HUES48 (cell line): ENCODE measurements at regions not wholly inside any gene's neighbourhood (a gene's known extent, or its start where the extent isn't known, plus 50 kb on each side); places are given as distances from the start of the nearest gene placed in this dataset.

Experiments
- H3K27ac ChIP-seq: one replicate; pipeline ENCODE4 v1.7.0; 2013; ENCODE audit warnings: low read depth, low read length, inconsistent platforms
- H3K27me3 ChIP-seq: 2 replicates; pipeline ENCODE4 v1.6.1; 2013; ENCODE audit warnings: mild to moderate bottlenecking, low read length; ENCODE audit not compliant: control insufficient read depth, insufficient read depth
- H3K36me3 ChIP-seq: 2 replicates; pipeline ENCODE4 v1.6.1; 2013; ENCODE audit warnings: low read length; ENCODE audit not compliant: control insufficient read depth, insufficient read depth
- H3K4me1 ChIP-seq: 2 replicates; pipeline ENCODE4 v1.6.1; 2013; ENCODE audit warnings: mild to moderate bottlenecking, low read length; ENCODE audit not compliant: control insufficient read depth, insufficient read depth
- H3K4me3 ChIP-seq: 2 replicates; pipeline ENCODE4 v1.5.1; 2013; ENCODE audit warnings: mild to moderate bottlenecking, low read depth, low read length
- H3K9ac ChIP-seq: 2 replicates; pipeline ENCODE4 v1.6.1; 2013; ENCODE audit warnings: mild to moderate bottlenecking, low read depth, low read length, moderate library complexity
- H3K9me3 ChIP-seq: 2 replicates; pipeline ENCODE4 v1.6.1; 2013; ENCODE audit warnings: low read length; ENCODE audit not compliant: control insufficient read depth, insufficient read depth

- no peak overlapping the region for H3K4me3 ChIP-seq
- no peaks in the 10 kb centered on the region for H3K36me3 ChIP-seq
- H3K9ac ChIP-seq: no peak overlapping the region
- no peaks in the 10 kb centered on the region for H3K4me1 ChIP-seq
- no peak overlapping the region for H3K27ac ChIP-seq
- H3K27me3 ChIP-seq: no peaks in the 10 kb centered on the region
- H3K9me3 ChIP-seq: peaks cover 18% of the 10 kb centered on the region
These were observed 85.4 kb upstream of the NXT1 start for GRCh38 chr20:23265226-23265625.

GRCh38 chr20:23264545-23264944 lies 86.0 kb upstream of the NXT1 start:
- H3K9me3 ChIP-seq: peaks cover 16% of the 10 kb centered on the region
- no peak overlapping the region for H3K9ac ChIP-seq
- H3K27me3 ChIP-seq: no peaks in the 10 kb centered on the region

GRCh38 chr20:23260181-23260840 lies 90.3 kb upstream of the NXT1 start:
- H3K9ac ChIP-seq: no peak overlapping the region
- H3K27me3 ChIP-seq: no peaks in the 10 kb centered on the region
- no peaks in the 10 kb centered on the region for H3K9me3 ChIP-seq
- H3K27ac ChIP-seq: no peak overlapping the region
- H3K4me3 ChIP-seq: no peak overlapping the region
- H3K4me1 ChIP-seq: peaks cover 5% of the 10 kb centered on the region; the same call in 1 of the 2 replicates
- no peaks in the 10 kb centered on the region for H3K36me3 ChIP-seq

More at GRCh38 chr20:23264545-23264944, 86.0 kb upstream of the NXT1 start:
- no peaks in the 10 kb centered on the region for H3K4me1 ChIP-seq
- H3K27ac ChIP-seq: no peak overlapping the region
- H3K36me3 ChIP-seq: no peaks in the 10 kb centered on the region
- no peak overlapping the region for H3K4me3 ChIP-seq

GRCh38 chr20:23258747-23259121 lies 91.9 kb upstream of the NXT1 start:
- peaks cover 5% of the 10 kb centered on the region; the same call in 1 of the 2 replicates for H3K4me1 ChIP-seq
- no peak overlapping the region for H3K9ac ChIP-seq
- H3K4me3 ChIP-seq: no peak overlapping the region
- H3K9me3 ChIP-seq: no peaks in the 10 kb centered on the region
- H3K27ac ChIP-seq: no peak overlapping the region
- H3K36me3 ChIP-seq: no peaks in the 10 kb centered on the region
- no peaks in the 10 kb centered on the region for H3K27me3 ChIP-seq

- H3K9ac ChIP-seq: no peak overlapping the region
- no peaks in the 10 kb centered on the region for H3K9me3 ChIP-seq
- H3K36me3 ChIP-seq: no peaks in the 10 kb centered on the region
- H3K27me3 ChIP-seq: no peaks in the 10 kb centered on the region
- no peak overlapping the region for H3K4me3 ChIP-seq
- no peak overlapping the region for H3K27ac ChIP-seq
- H3K4me1 ChIP-seq: peaks cover 5% of the 10 kb centered on the region; the same call in 1 of the 2 replicates
These were observed 92.5 kb upstream of the NXT1 start for GRCh38 chr20:23257848-23258746.

- H3K9ac ChIP-seq: no peak overlapping the region
- peaks cover 5% of the 10 kb centered on the region; the same call in 1 of the 2 replicates for H3K4me1 ChIP-seq
- H3K9me3 ChIP-seq: no peaks in the 10 kb centered on the region
- H3K27ac ChIP-seq: no peak overlapping the region
- H3K36me3 ChIP-seq: no peaks in the 10 kb centered on the region
- H3K4me3 ChIP-seq: no peak overlapping the region
- no peaks in the 10 kb centered on the region for H3K27me3 ChIP-seq
These were observed 93.4 kb upstream of the NXT1 start for GRCh38 chr20:23257106-23257761.

- Histone ChIP-seq H3K9ac (no peak overlapping the region), H3K4me1 (peaks cover 5% of the 10 kb centered on the region; the same call in 1 of the 2 replicates), H3K4me3 (no peak overlapping the region), H3K9me3 (no peaks in the 10 kb centered on the region), H3K27me3 (no peaks in the 10 kb centered on the region), H3K27ac (no peak overlapping the region), H3K36me3 (no peaks in the 10 kb centered on the region)
These were observed 94.7 kb upstream of the NXT1 start for GRCh38 chr20:23255716-23256385.

- Histone ChIP-seq H3K4me3 (no peak overlapping the region), H3K27ac (no peak overlapping the region), H3K9me3 (no peaks in the 10 kb centered on the region), H3K9ac (no peak overlapping the region), H3K27me3 (no peaks in the 10 kb centered on the region), H3K36me3 (no peaks in the 10 kb centered on the region), H3K4me1 (peaks cover 5% of the 10 kb centered on the region; the same call in 1 of the 2 replicates)
These were observed 95.5 kb upstream of the NXT1 start for GRCh38 chr20:23255106-23255505.

- Histone ChIP-seq H3K9me3 (no peaks in the 10 kb centered on the region), H3K27me3 (no peaks in the 10 kb centered on the region), H3K9ac (no peak overlapping the region), H3K27ac (no peak overlapping the region), H3K36me3 (no peaks in the 10 kb centered on the region), H3K4me1 (peaks cover 5% of the 10 kb centered on the region; the same call in 1 of the 2 replicates), H3K4me3 (no peak overlapping the region)
These were observed 96.1 kb upstream of the NXT1 start for GRCh38 chr20:23254505-23254904.

GRCh38 chr20:23254034-23254433 lies 96.6 kb upstream of the NXT1 start:
- H3K9ac ChIP-seq: no peak overlapping the region
- H3K4me1 ChIP-seq: peaks cover 5% of the 10 kb centered on the region; the same call in 1 of the 2 replicates
- H3K27me3 ChIP-seq: no peaks in the 10 kb centered on the region
- no peaks in the 10 kb centered on the region for H3K9me3 ChIP-seq
- H3K4me3 ChIP-seq: no peak overlapping the region
- no peak overlapping the region for H3K27ac ChIP-seq
- no peaks in the 10 kb centered on the region for H3K36me3 ChIP-seq
